ENCODE measurements at regions not wholly inside any gene's neighbourhood (a gene's known extent, or its start where the extent isn't known, plus 50 kb on each side); places are given as distances from the start of the nearest gene placed in this dataset.

GRCh38 chr2:16103614-16104314 is 163.4 kb downstream of the MYCN start:
- no peak overlapping the region for H3K27ac ChIP-seq (ENCODE audit: low read depth in 1 of 2, low read length in 1 of 2)
- ATAC-seq (ENCODE audit: insufficient read depth, low FRiP score) (no peak), DNase-seq (no peak)
- no peak overlapping the region for H3K4me3 ChIP-seq
- H3K36me3 ChIP-seq (ENCODE audit: control insufficient read depth in 4 of 4, insufficient read depth in 4 of 4, low read length in 4 of 4) = no peaks in the 10 kb centered on the region
- no peak for TF ChIP-seq CTCF (IDR thresholded peaks at IDR 0.05; ENCODE audit: control extremely low read depth, extremely low read depth)
- H3K9me3 ChIP-seq (ENCODE audit: control insufficient read depth in 4 of 4, insufficient read depth in 3 of 4, low read length in 3 of 4) = no peaks in the 10 kb centered on the region
- WGBS, 2 donors = 93 to 94% methylated on average over 12 of the region's 12 CpGs
- H3K27me3 ChIP-seq (ENCODE audit: control insufficient read depth in 3 of 3, insufficient read depth in 3 of 3, low read length in 2 of 3) = no peaks in the 10 kb centered on the region
- peaks cover 0 to 14% (median 0%) of the 10 kb centered on the region in 5 donors for H3K4me1 ChIP-seq (ENCODE audit: control insufficient read depth in 5 of 5, insufficient read depth in 5 of 5, low read length in 5 of 5)
- no peak overlapping the region for H3K9ac ChIP-seq (ENCODE audit: insufficient read depth in 1 of 2, low read length in 2 of 2)

- TF ChIP-seq CTCF (IDR thresholded peaks at IDR 0.05; ENCODE audit: control extremely low read depth, extremely low read depth) = no peak
- H3K27ac ChIP-seq (ENCODE audit: low read depth in 1 of 2, low read length in 1 of 2) = no peak overlapping the region
- peaks cover 0 to 14% (median 0%) of the 10 kb centered on the region in 5 donors for H3K4me1 ChIP-seq (ENCODE audit: control insufficient read depth in 5 of 5, insufficient read depth in 5 of 5, low read length in 5 of 5)
- no peak for DNase-seq
- H3K9ac ChIP-seq (ENCODE audit: insufficient read depth in 1 of 2, low read length in 2 of 2) = no peak overlapping the region
- no peak for ATAC-seq (ENCODE audit: insufficient read depth, low FRiP score)
- H3K4me3 ChIP-seq = no peak overlapping the region
- WGBS, 2 donors = 63 to 70% methylated on average over 16 of the region's 16 CpGs
- H3K27me3 ChIP-seq (ENCODE audit: control insufficient read depth in 3 of 3, insufficient read depth in 3 of 3, low read length in 2 of 3) = no peaks in the 10 kb centered on the region
- no peaks in the 10 kb centered on the region for H3K9me3 ChIP-seq (ENCODE audit: control insufficient read depth in 4 of 4, insufficient read depth in 3 of 4, low read length in 3 of 4)
- no peaks in the 10 kb centered on the region for H3K36me3 ChIP-seq (ENCODE audit: control insufficient read depth in 4 of 4, insufficient read depth in 4 of 4, low read length in 4 of 4)
Measured at GRCh38 chr2:16102976-16103380, 162.6 kb downstream of the MYCN start.

GRCh38 chr2:16102358-16102975 is 162.1 kb downstream of the MYCN start:
- Histone ChIP-seq H3K4me3 (no peak overlapping the region), H3K4me1 (ENCODE audit: control insufficient read depth in 5 of 5, insufficient read depth in 5 of 5, low read length in 5 of 5) (peaks cover 0 to 14% (median 0%) of the 10 kb centered on the region in 5 donors), H3K36me3 (ENCODE audit: control insufficient read depth in 4 of 4, insufficient read depth in 4 of 4, low read length in 4 of 4) (no peaks in the 10 kb centered on the region), H3K27ac (ENCODE audit: low read depth in 1 of 2, low read length in 1 of 2) (no peak overlapping the region), H3K9ac (ENCODE audit: insufficient read depth in 1 of 2, low read length in 2 of 2) (no peak overlapping the region), H3K9me3 (ENCODE audit: control insufficient read depth in 4 of 4, insufficient read depth in 3 of 4, low read length in 3 of 4) (no peaks in the 10 kb centered on the region), H3K27me3 (ENCODE audit: control insufficient read depth in 3 of 3, insufficient read depth in 3 of 3, low read length in 2 of 3) (no peaks in the 10 kb centered on the region)
- ATAC-seq (ENCODE audit: insufficient read depth, low FRiP score) (no peak), DNase-seq (no peak)
- WGBS, 2 donors = 75 to 95% methylated on average over 14 of the region's 14 CpGs
- no peak for TF ChIP-seq CTCF (IDR thresholded peaks at IDR 0.05; ENCODE audit: control extremely low read depth, extremely low read depth)
